HCT116 (cell line): ENCODE measurements at regions not wholly inside any gene's neighbourhood (a gene's known extent, or its start where the extent isn't known, plus 50 kb on each side); places are given as distances from the start of the nearest gene placed in this dataset.

Source experiments
- ATAC-seq: fragments of 200-7000 bp; cut with Tn5 transposase; 2 replicates; pipeline ENCODE4 v1.9.1; 2020; ENCODE audit warnings: mild to moderate bottlenecking, moderate library complexity
- BruUV-seq: library from RNA; stranded (reverse); fragments of 400-500 nt; replicated peaks from 2 replicates; lab custom pipeline; 2021; lab: Mats Ljungman, UMichigan
- CTCF ChIA-PET: fragments of 300-600 bp; sonication (Branson Sonifier 250); formaldehyde crosslinking; loops from one replicate; lab custom pipeline; 2021; ENCODE audit warnings: antibody characterized with exemption; lab: Charles Lee
- POLR2A ChIA-PET: fragments of 300-600, 350-600 bp; sonication (Branson Sonifier 250); formaldehyde crosslinking; loops from one replicate; lab custom pipeline; 2021; ENCODE audit warnings: antibody characterized with exemption; lab: Charles Lee
- RAD21 ChIA-PET, 2 experiments: fragments of 300-600 bp; sonication (Branson Sonifier 250); formaldehyde crosslinking; loops; one replicate each; lab custom pipeline; 2023; ENCODE audit warnings: low total read pairs in 2 of 2; ENCODE audit not compliant: uncharacterized antibody in 2 of 2, unreplicated experiment in 2 of 2, low non-redundant PET in 1 of 2; lab: Charles Lee
- DNase-seq: peaks from one replicate; pipeline ENCODE4 v3.0.0-alpha.2; 2010; ENCODE audit warnings: low read depth, low spot score
- H2AFZ ChIP-seq: fragments of 200-600 bp; shearing (Covaris generic), sonication (generic); 2 replicates; pipeline ENCODE4 v1.6.1; 2017; ENCODE audit warnings: low read depth, mixed run types, mixed read lengths, antibody characterized with exemption, low read length; ENCODE audit not compliant: poor library complexity, severe bottlenecking
- H3K27ac ChIP-seq: 2 replicates; pipeline ENCODE4 v1.5.1; 2012; ENCODE audit warnings: low read depth, low read length
- H3K27me3 ChIP-seq: fragments of 200-600 bp; sonication (generic); 2 replicates; pipeline ENCODE4 v1.6.1; 2016; ENCODE audit warnings: mixed run types, low read length, mixed read lengths; ENCODE audit not compliant: insufficient read depth
- H3K36me3 ChIP-seq, 2 experiments: fragments of 200-500 bp in 1 of 2; fragments of 200-600 bp in 1 of 2; sonication (Bioruptor generic) in 1 of 2; sonication (generic) in 1 of 2; 2 replicates each; pipeline versions ENCODE4 v1.5.1 to v1.6.1; 2014 to 2016; ENCODE audit warnings: low read length in 2 of 2, inconsistent platforms in 1 of 2, mixed read lengths in 1 of 2, mixed run types in 1 of 2; ENCODE audit not compliant: insufficient read depth in 2 of 2, control insufficient read depth in 1 of 2
- H3K4me1 ChIP-seq, 2 experiments: fragments of 200-600 bp in 1 of 2; sonication (generic) in 1 of 2; 2 replicates each; pipeline versions ENCODE4 v1.5.1 to v1.6.1; 2012 to 2017; ENCODE audit warnings: low read length in 2 of 2, inconsistent platforms in 1 of 2, mild to moderate bottlenecking in 1 of 2, mixed read lengths in 1 of 2, mixed run types in 1 of 2, moderate library complexity in 1 of 2; ENCODE audit not compliant: insufficient read depth in 2 of 2, control insufficient read depth in 1 of 2
- H3K4me2 ChIP-seq: fragments of 200-600 bp; sonication (generic); 2 replicates; pipeline ENCODE4 v1.6.1; 2017; ENCODE audit warnings: mixed run types, low read length, mixed read lengths
- H3K4me3 ChIP-seq, 2 experiments: fragments of 200-600 bp in 1 of 2; sonication (generic) in 1 of 2; replicated peaks in 1 of 2; 2 replicates each; pipeline ENCODE4 v1.5.1; 2011 to 2016; ENCODE audit warnings: low read length in 2 of 2, control low read depth in 1 of 2, low read depth in 1 of 2, mild to moderate bottlenecking in 1 of 2, mixed read lengths in 1 of 2, mixed run types in 1 of 2
- H3K79me2 ChIP-seq: fragments of 200-600 bp; sonication (generic); 2 replicates; pipeline ENCODE4 v1.6.1; 2017; ENCODE audit warnings: mild to moderate bottlenecking, mixed run types, low read length, moderate library complexity, mixed read lengths; ENCODE audit not compliant: insufficient read depth
- H3K9ac ChIP-seq: fragments of 200-600 bp; sonication (generic); 2 replicates; pipeline ENCODE4 v1.6.1; 2016; ENCODE audit warnings: low read length, mixed read lengths
- H3K9me2 ChIP-seq: fragments of 200-600 bp; sonication (generic), shearing (Covaris generic); 2 replicates; pipeline ENCODE4 v1.6.1; 2017; ENCODE audit warnings: mixed run types, mild to moderate bottlenecking, moderate library complexity; ENCODE audit not compliant: insufficient read depth
- H3K9me3 ChIP-seq, 2 experiments: fragments of 200-500 bp in 1 of 2; fragments of 200-600 bp in 1 of 2; sonication (Bioruptor generic) in 1 of 2; sonication (generic) in 1 of 2; 2 replicates each; pipeline ENCODE4 v1.6.1; 2014 to 2017; ENCODE audit warnings: low read length in 2 of 2, mixed read lengths in 2 of 2, inconsistent platforms in 1 of 2, low read depth in 1 of 2, mild to moderate bottlenecking in 1 of 2, mixed run types in 1 of 2, moderate library complexity in 1 of 2; ENCODE audit not compliant: control insufficient read depth in 1 of 2, insufficient read depth in 1 of 2
- H4K20me1 ChIP-seq: fragments of 200-600 bp; sonication (generic), shearing (Covaris generic); 2 replicates; pipeline ENCODE4 v1.6.1; 2017; ENCODE audit warnings: mixed run types, mild to moderate bottlenecking, moderate library complexity; ENCODE audit not compliant: insufficient read depth
- EZH2 ChIP-seq: fragments of 200-600 bp; sonication (generic); IDR thresholded peaks from 2 replicates; pipeline ENCODE4 v1.6.1; 2017; ENCODE audit warnings: antibody characterized with exemption, mixed run types
- EZH2phosphoT487 ChIP-seq: fragments of 200-600 bp; IDR thresholded peaks from 2 replicates; pipeline ENCODE4 v1.6.1; 2018; ENCODE audit warnings: antibody characterized with exemption, borderline replicate concordance
- JUND ChIP-seq: IDR thresholded peaks from 2 replicates; pipeline ENCODE4 v1.6.1; 2012
- SRF ChIP-seq: IDR thresholded peaks from 2 replicates; pipeline ENCODE4 v1.6.1; 2012; ENCODE audit warnings: low read depth
- YY1 ChIP-seq: IDR thresholded peaks from 2 replicates; pipeline ENCODE4 v1.6.1; 2011; ENCODE audit warnings: low read length, low read depth, moderate library complexity, mild to moderate bottlenecking; ENCODE audit not compliant: insufficient replicate concordance; ENCODE audit errors: extremely low read depth
- ZNF274 ChIP-seq: fragments of 200-500 bp; sonication (Bioruptor generic); IDR thresholded peaks from 2 replicates; pipeline ENCODE4 v1.6.1; 2014; ENCODE audit warnings: mild to moderate bottlenecking, low read depth, low read length, inconsistent platforms
- intact Hi-C: fragments of 100-400 bp; cut with micrococcal nuclease; formaldehyde crosslinking; loops from 2 replicates; pipeline ENCODE4 v1.10.0; 2022
- TF ChIP-seq, protein P1 (sequence below), 3 experiments: fragments of 200-600 bp in 1 of 3; sonication (generic) in 1 of 3; IDR thresholded peaks in 2 of 3; conservative IDR thresholded peaks in 1 of 3; 2 replicates each; pipeline ENCODE4 v1.5.1; 2012 to 2017; ENCODE audit warnings: low read depth in 2 of 3, low read length in 2 of 3, antibody characterized with exemption in 1 of 3, borderline replicate concordance in 1 of 3, control low read depth in 1 of 3, mild to moderate bottlenecking in 1 of 3, mixed read lengths in 1 of 3, mixed run types in 1 of 3, moderate library complexity in 1 of 3; ENCODE audit not compliant: insufficient read depth in 1 of 3
- TF ChIP-seq, protein P2 (sequence below): IDR thresholded peaks from 2 replicates; pipeline ENCODE4 v1.6.1; 2012
- TF ChIP-seq, protein P3 (sequence below): IDR thresholded peaks from 2 replicates; pipeline ENCODE4 v1.6.1; 2012

DNA sequence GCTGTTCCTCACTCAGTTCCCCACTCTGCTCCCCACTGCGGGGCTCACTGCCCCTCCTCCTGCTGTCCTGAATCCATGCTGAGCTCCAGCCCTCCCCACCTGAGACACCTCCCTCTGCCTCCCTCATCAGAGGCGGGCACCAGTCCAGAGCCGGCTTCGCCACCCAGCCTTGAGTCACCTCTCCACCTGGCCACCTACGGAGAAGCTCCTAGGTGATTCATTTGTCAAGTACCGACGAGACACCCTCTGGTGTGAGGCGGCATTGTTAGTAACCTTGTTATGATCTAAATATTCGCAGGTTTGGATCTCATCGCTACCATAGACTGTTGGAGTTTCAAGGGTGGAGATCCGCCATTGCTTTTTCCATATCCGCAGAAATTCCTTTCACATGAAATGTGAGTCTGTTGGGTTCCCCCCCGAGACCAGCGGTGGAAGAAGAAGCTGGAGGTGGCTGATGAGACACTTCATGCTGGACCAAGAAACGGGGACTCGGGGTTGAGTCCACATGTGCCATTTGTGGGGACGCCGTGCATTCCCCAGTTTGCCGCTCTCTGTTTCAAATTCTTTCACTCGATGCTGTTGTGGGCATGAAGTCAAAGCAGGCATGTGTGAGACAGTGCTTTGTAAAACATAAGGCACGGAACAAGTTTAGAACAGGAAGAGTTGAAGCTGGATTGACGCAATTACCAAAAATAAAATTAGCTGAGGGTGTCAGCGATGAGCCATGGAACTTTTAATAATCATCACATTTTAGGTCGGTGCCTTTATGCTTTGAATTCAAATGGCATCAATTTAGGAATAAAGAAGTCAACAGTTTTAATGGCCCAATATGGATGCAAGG, 259.8 kb upstream of the HDAC4 start (continued):
- TF ChIP-seq, protein P1, sequence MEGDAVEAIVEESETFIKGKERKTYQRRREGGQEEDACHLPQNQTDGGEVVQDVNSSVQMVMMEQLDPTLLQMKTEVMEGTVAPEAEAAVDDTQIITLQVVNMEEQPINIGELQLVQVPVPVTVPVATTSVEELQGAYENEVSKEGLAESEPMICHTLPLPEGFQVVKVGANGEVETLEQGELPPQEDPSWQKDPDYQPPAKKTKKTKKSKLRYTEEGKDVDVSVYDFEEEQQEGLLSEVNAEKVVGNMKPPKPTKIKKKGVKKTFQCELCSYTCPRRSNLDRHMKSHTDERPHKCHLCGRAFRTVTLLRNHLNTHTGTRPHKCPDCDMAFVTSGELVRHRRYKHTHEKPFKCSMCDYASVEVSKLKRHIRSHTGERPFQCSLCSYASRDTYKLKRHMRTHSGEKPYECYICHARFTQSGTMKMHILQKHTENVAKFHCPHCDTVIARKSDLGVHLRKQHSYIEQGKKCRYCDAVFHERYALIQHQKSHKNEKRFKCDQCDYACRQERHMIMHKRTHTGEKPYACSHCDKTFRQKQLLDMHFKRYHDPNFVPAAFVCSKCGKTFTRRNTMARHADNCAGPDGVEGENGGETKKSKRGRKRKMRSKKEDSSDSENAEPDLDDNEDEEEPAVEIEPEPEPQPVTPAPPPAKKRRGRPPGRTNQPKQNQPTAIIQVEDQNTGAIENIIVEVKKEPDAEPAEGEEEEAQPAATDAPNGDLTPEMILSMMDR (IDR thresholded peaks at IDR 0.05 in 2 of 3, conservative IDR thresholded peaks at IDR 0.05 in 1 of 3; ENCODE audit: borderline replicate concordance in 1 of 3, insufficient read depth in 1 of 3, low read depth in 2 of 3, low read length in 2 of 3), result peak; percentile 8 to 31 (median 15); a peak in 3 of 6 replicates
- TF ChIP-seq EZH2phosphoT487 (no peak), YY1 (peak; percentile 51), JUND (peak; percentile 58), SRF (no peak), ZNF274 (no peak)
- TF ChIP-seq, protein P2, sequence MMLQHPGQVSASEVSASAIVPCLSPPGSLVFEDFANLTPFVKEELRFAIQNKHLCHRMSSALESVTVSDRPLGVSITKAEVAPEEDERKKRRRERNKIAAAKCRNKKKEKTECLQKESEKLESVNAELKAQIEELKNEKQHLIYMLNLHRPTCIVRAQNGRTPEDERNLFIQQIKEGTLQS, result no peak
- TF ChIP-seq, protein P3, sequence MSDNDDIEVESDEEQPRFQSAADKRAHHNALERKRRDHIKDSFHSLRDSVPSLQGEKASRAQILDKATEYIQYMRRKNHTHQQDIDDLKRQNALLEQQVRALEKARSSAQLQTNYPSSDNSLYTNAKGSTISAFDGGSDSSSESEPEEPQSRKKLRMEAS, result peak; percentile 60

DNA sequence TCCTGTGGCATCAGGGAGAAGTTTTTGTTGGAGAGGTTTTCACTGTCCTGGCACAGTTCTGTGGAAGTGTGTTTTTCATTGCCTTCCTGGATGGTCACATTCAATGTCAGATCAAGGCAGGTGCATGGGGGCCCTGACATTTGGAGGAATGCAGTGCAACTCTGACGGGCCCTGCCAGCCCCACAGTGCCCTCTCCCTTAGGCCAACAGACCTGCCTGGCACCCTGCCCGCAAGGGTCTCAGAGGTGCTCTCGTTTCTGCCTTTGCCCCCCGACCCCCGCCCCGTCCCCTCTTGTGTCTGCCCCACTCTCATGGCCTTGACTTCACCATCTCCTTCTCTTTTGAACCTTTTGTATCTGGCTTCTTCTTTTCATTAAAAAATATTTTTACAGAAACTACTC, 257.2 kb upstream of the HDAC4 start:
- Histone ChIP-seq H3K9me2 (no peaks in the 10 kb centered on the region), H2AFZ (no peak overlapping the region), H3K79me2 (no peaks in the 10 kb centered on the region), H3K27me3 (peaks cover 65% of the 10 kb centered on the region), H4K20me1 (no peaks in the 10 kb centered on the region), H3K4me2 (no peak overlapping the region), H3K9ac (no peak overlapping the region), H3K4me1 (peaks cover 11 to 20% of the 10 kb centered on the region in 2 experiments; a peak in 3 of 4 replicates), H3K9me3 (no peaks in the 10 kb centered on the region), H3K36me3 (no peaks in the 10 kb centered on the region), H3K4me3 (no peak overlapping the region), H3K27ac (no peak overlapping the region)
- intact Hi-C loops, result no loop called here
- no peak for DNase-seq
- ChIA-PET RAD21 (no interaction called here), POLR2A (no interaction called here), CTCF (no interaction called here)
- ATAC-seq, result no peak
- no peak for TF ChIP-seq EZH2
- no TSS peak for BruUV-seq
